OCI-LY7 (cell line): ENCODE measurements at regions not wholly inside any gene's neighbourhood (a gene's known extent, or its start where the extent isn't known, plus 50 kb on each side); places are given as distances from the start of the nearest gene placed in this dataset.

Experiments
- EZH2phosphoT487 ChIP-seq: fragments of 200-600 bp; sonication (generic); IDR thresholded peaks from 2 replicates; pipeline ENCODE4 v1.6.1; 2018; ENCODE audit warnings: low read depth, borderline replicate concordance, mild to moderate bottlenecking, mixed run types, antibody characterized with exemption, low read length, moderate library complexity, mixed read lengths
- TF ChIP-seq, protein P1 (sequence below): fragments of 200-600 bp; sonication (generic); conservative IDR thresholded peaks from 2 replicates; pipeline ENCODE4 v1.5.1; 2014; ENCODE audit warnings: mild to moderate bottlenecking, antibody characterized with exemption, low read length, moderate library complexity, mixed read lengths

DNA sequence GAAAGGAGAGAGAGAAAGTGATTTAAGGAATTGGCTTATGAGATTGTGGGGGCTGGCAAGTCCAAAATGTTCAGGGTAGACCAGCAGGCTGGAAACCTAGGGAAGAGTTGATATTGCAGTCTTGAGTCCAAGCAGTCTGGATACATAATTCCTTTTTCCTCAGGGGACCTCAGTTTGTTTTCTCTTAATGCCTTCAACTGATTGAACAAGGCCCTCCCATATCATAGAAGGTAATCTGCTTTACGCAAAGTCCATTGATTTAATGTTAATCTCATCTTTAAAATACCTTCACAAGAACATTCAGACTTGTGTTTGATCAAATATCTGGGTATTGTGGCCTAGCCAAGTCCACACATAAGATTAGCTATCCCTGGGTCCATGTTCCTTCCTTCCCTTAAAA, 494.7 kb downstream of the INSC start:
- TF ChIP-seq, protein P1, sequence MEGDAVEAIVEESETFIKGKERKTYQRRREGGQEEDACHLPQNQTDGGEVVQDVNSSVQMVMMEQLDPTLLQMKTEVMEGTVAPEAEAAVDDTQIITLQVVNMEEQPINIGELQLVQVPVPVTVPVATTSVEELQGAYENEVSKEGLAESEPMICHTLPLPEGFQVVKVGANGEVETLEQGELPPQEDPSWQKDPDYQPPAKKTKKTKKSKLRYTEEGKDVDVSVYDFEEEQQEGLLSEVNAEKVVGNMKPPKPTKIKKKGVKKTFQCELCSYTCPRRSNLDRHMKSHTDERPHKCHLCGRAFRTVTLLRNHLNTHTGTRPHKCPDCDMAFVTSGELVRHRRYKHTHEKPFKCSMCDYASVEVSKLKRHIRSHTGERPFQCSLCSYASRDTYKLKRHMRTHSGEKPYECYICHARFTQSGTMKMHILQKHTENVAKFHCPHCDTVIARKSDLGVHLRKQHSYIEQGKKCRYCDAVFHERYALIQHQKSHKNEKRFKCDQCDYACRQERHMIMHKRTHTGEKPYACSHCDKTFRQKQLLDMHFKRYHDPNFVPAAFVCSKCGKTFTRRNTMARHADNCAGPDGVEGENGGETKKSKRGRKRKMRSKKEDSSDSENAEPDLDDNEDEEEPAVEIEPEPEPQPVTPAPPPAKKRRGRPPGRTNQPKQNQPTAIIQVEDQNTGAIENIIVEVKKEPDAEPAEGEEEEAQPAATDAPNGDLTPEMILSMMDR = no peak
- no peak for TF ChIP-seq EZH2phosphoT487
